ENCODE measurements at regions not wholly inside any gene's neighbourhood (a gene's known extent, or its start where the extent isn't known, plus 50 kb on each side); places are given as distances from the start of the nearest gene placed in this dataset.
"Not testable (repeated sequence)": the region's sequence is repeated elsewhere in the genome, so short reads cannot be mapped to it uniquely, and the experiment has no call there.

GRCh38 chr11:25159341-25159740 lies 662.5 kb downstream of the LUZP2 start:
- in situ Hi-C loops (cut with HindIII; ENCODE audit: low sequenced_read_pairs) = no loop called here

GRCh38 chr11:25163421-25163820 lies 666.6 kb downstream of the LUZP2 start:
- DNase-seq (ENCODE audit: low spot score) = no peak
- in situ Hi-C loops (cut with HindIII; ENCODE audit: low sequenced_read_pairs) = no loop called here

More at GRCh38 chr11:25159341-25159740, 662.5 kb downstream of the LUZP2 start:
- no peak for DNase-seq (ENCODE audit: low spot score)

GRCh38 chr11:25180187-25180586 lies 683.3 kb downstream of the LUZP2 start:
- in situ Hi-C loops (cut with HindIII; ENCODE audit: low sequenced_read_pairs) = no loop called here
- peak; percentile 0 for DNase-seq (ENCODE audit: low spot score)

GRCh38 chr11:25183411-25183810 lies 686.6 kb downstream of the LUZP2 start:
- DNase-seq (ENCODE audit: low spot score) = no peak
- in situ Hi-C loops (cut with HindIII; ENCODE audit: low sequenced_read_pairs) = no loop called here

GRCh38 chr11:25197515-25197914 lies 700.7 kb downstream of the LUZP2 start:
- in situ Hi-C loops (cut with HindIII; ENCODE audit: low sequenced_read_pairs) = no loop called here
- DNase-seq (ENCODE audit: low spot score) = no peak

GRCh38 chr11:25198704-25199103 lies 701.9 kb downstream of the LUZP2 start:
- DNase-seq (ENCODE audit: low spot score) = no peak
- in situ Hi-C loops (cut with HindIII; ENCODE audit: low sequenced_read_pairs) = no loop called here

GRCh38 chr11:25200925-25201324 lies 704.1 kb downstream of the LUZP2 start:
- in situ Hi-C loops (cut with HindIII; ENCODE audit: low sequenced_read_pairs) = no loop called here
- DNase-seq (ENCODE audit: low spot score) = no peak

- in situ Hi-C loops (cut with HindIII; ENCODE audit: low sequenced_read_pairs) = no loop called here
- DNase-seq (ENCODE audit: low spot score) = no peak
These were observed 709.9 kb downstream of the LUZP2 start for GRCh38 chr11:25206762-25207161.

- DNase-seq (ENCODE audit: low spot score) = no peak
- in situ Hi-C loops (cut with HindIII; ENCODE audit: low sequenced_read_pairs) = no loop called here
These were observed 714.9 kb downstream of the LUZP2 start for GRCh38 chr11:25211635-25212254.

- no peak for DNase-seq (ENCODE audit: low spot score)
- in situ Hi-C loops (cut with HindIII; ENCODE audit: low sequenced_read_pairs) = no loop called here
These were observed 717.8 kb downstream of the LUZP2 start for GRCh38 chr11:25214535-25215176.

- in situ Hi-C loops (cut with HindIII; ENCODE audit: low sequenced_read_pairs) = no loop called here
- DNase-seq (ENCODE audit: low spot score) = no peak
These were observed 721.2 kb downstream of the LUZP2 start for GRCh38 chr11:25218036-25218435.

GRCh38 chr11:25225078-25225477 lies 728.2 kb downstream of the LUZP2 start:
- in situ Hi-C loops (cut with HindIII; ENCODE audit: low sequenced_read_pairs) = no loop called here
- no peak for DNase-seq (ENCODE audit: low spot score)

GRCh38 chr11:25242928-25243327 lies 746.1 kb downstream of the LUZP2 start:
- DNase-seq (ENCODE audit: low spot score) = no peak
- in situ Hi-C loops (cut with HindIII; ENCODE audit: low sequenced_read_pairs) = no loop called here

GRCh38 chr11:25244126-25244525 lies 747.3 kb downstream of the LUZP2 start:
- no peak for DNase-seq (ENCODE audit: low spot score)
- in situ Hi-C loops (cut with HindIII; ENCODE audit: low sequenced_read_pairs) = no loop called here

GRCh38 chr11:25247336-25247735 lies 750.5 kb downstream of the LUZP2 start:
- no peak for DNase-seq (ENCODE audit: low spot score)
- in situ Hi-C loops (cut with HindIII; ENCODE audit: low sequenced_read_pairs) = no loop called here

- DNase-seq (ENCODE audit: low spot score) = no peak
- in situ Hi-C loops (cut with HindIII; ENCODE audit: low sequenced_read_pairs) = no loop called here
These were observed 756.0 kb downstream of the LUZP2 start for GRCh38 chr11:25252854-25253253.

GRCh38 chr11:25263861-25264260 lies 767.0 kb downstream of the LUZP2 start:
- DNase-seq (ENCODE audit: low spot score); in situ Hi-C loops (cut with HindIII; ENCODE audit: low sequenced_read_pairs): not testable (repeated sequence)

- in situ Hi-C loops (cut with HindIII; ENCODE audit: low sequenced_read_pairs) = no loop called here
These were observed 774.4 kb downstream of the LUZP2 start for GRCh38 chr11:25271301-25271700.

GRCh38 chr11:25272214-25272613 lies 775.4 kb downstream of the LUZP2 start:
- no peak for DNase-seq (ENCODE audit: low spot score)
- in situ Hi-C loops (cut with HindIII; ENCODE audit: low sequenced_read_pairs) = no loop called here

More at GRCh38 chr11:25271301-25271700, 774.4 kb downstream of the LUZP2 start:
- DNase-seq (ENCODE audit: low spot score) = no peak

- DNase-seq (ENCODE audit: low spot score); in situ Hi-C loops (cut with HindIII; ENCODE audit: low sequenced_read_pairs): not testable (repeated sequence)
These were observed 784.0 kb downstream of the LUZP2 start for GRCh38 chr11:25280821-25281220.

- in situ Hi-C loops (cut with HindIII; ENCODE audit: low sequenced_read_pairs) = no loop called here
- no peak for DNase-seq (ENCODE audit: low spot score)
These were observed 796.3 kb downstream of the LUZP2 start for GRCh38 chr11:25293166-25293565.
